ENCODE measurements at regions not wholly inside any gene's neighbourhood (a gene's known extent, or its start where the extent isn't known, plus 50 kb on each side); places are given as distances from the start of the nearest gene placed in this dataset.

DNA sequence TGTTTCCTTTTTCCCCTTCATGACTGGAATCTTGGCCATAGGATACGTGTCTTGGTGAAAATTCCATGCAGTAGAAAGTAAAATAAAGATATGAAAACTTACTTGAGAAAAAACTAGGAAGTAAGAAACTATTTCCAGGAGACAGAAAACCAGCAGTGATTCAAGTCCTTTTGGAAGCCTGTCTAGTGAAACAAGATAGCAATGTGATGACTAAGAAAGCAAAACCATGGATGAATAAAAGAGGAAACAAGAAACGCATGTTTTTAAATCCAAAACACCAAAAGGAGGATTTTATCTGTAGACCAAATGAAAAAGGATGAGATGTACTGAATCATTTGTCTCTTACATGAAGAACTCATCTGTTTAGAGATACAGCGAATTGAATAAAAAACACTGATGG is 1430.0 kb downstream of the ARAP2 start:
- Histone ChIP-seq H3F3A (ENCODE audit: insufficient read depth, low read length) (no peaks in the 10 kb centered on the region), H4K20me1 (ENCODE audit: insufficient read depth, low read length) (no peaks in the 10 kb centered on the region), H3K9me2 (ENCODE audit: low read depth, low read length) (no peaks in the 10 kb centered on the region), H3K27ac (ENCODE audit: low read depth, low read length, poor library complexity, severe bottlenecking) (no peak overlapping the region), H2AFZ (ENCODE audit: low read length) (no peak overlapping the region), H3K79me2 (ENCODE audit: insufficient read depth, low read length) (no peaks in the 10 kb centered on the region), H3K9me3 (ENCODE audit: low read length) (no peaks in the 10 kb centered on the region), H3K9ac (ENCODE audit: low read length) (no peak overlapping the region), H3K36me3 (ENCODE audit: insufficient read depth, low read length) (no peaks in the 10 kb centered on the region), H3K4me3 (ENCODE audit: low read depth, low read length, poor library complexity, severe bottlenecking) (no peak overlapping the region), H3K4me2 (ENCODE audit: low read length) (no peak overlapping the region), H3K27me3 (ENCODE audit: insufficient read depth, low read length) (no peaks in the 10 kb centered on the region), H3K4me1 (ENCODE audit: insufficient read depth, low read length, severe bottlenecking) (no peaks in the 10 kb centered on the region)
- TF ChIP-seq EZH2 (IDR thresholded peaks at IDR 0.05; ENCODE audit: borderline replicate concordance, low read length) = no peak
- no peak for TF ChIP-seq CTCF (IDR thresholded peaks at IDR 0.05; ENCODE audit: low read length)

GRCh38 chr4:34824515-34824914 is 1419.8 kb downstream of the ARAP2 start:
- no peak overlapping the region for H2AFZ ChIP-seq (ENCODE audit: low read length)
- H3K9me2 ChIP-seq (ENCODE audit: low read depth, low read length) = no peaks in the 10 kb centered on the region
- H3K4me3 ChIP-seq (ENCODE audit: low read depth, low read length, poor library complexity, severe bottlenecking) = no peak overlapping the region
- H3K27ac ChIP-seq (ENCODE audit: low read depth, low read length, poor library complexity, severe bottlenecking) = no peak overlapping the region
- no peaks in the 10 kb centered on the region for H3K9me3 ChIP-seq (ENCODE audit: low read length)
- no peak overlapping the region for H3K4me2 ChIP-seq (ENCODE audit: low read length)
- no peak overlapping the region for H3K9ac ChIP-seq (ENCODE audit: low read length)
- H3K79me2 ChIP-seq (ENCODE audit: insufficient read depth, low read length) = no peaks in the 10 kb centered on the region
- no peak for TF ChIP-seq CTCF (IDR thresholded peaks at IDR 0.05; ENCODE audit: low read length)
- no peak for TF ChIP-seq EZH2 (IDR thresholded peaks at IDR 0.05; ENCODE audit: borderline replicate concordance, low read length)
- H4K20me1 ChIP-seq (ENCODE audit: insufficient read depth, low read length) = no peaks in the 10 kb centered on the region
- H3F3A ChIP-seq (ENCODE audit: insufficient read depth, low read length) = no peaks in the 10 kb centered on the region
- no peaks in the 10 kb centered on the region for H3K4me1 ChIP-seq (ENCODE audit: insufficient read depth, low read length, severe bottlenecking)
- H3K36me3 ChIP-seq (ENCODE audit: insufficient read depth, low read length) = no peaks in the 10 kb centered on the region
- no peaks in the 10 kb centered on the region for H3K27me3 ChIP-seq (ENCODE audit: insufficient read depth, low read length)

- Histone ChIP-seq H3F3A (ENCODE audit: insufficient read depth, low read length) (no peaks in the 10 kb centered on the region), H3K4me3 (ENCODE audit: low read depth, low read length, poor library complexity, severe bottlenecking) (no peak overlapping the region), H3K4me2 (ENCODE audit: low read length) (no peak overlapping the region), H2AFZ (ENCODE audit: low read length) (no peak overlapping the region), H4K20me1 (ENCODE audit: insufficient read depth, low read length) (no peaks in the 10 kb centered on the region), H3K4me1 (ENCODE audit: insufficient read depth, low read length, severe bottlenecking) (no peaks in the 10 kb centered on the region), H3K9me3 (ENCODE audit: low read length) (no peaks in the 10 kb centered on the region), H3K27me3 (ENCODE audit: insufficient read depth, low read length) (no peaks in the 10 kb centered on the region), H3K79me2 (ENCODE audit: insufficient read depth, low read length) (no peaks in the 10 kb centered on the region), H3K9me2 (ENCODE audit: low read depth, low read length) (no peaks in the 10 kb centered on the region), H3K9ac (ENCODE audit: low read length) (no peak overlapping the region), H3K27ac (ENCODE audit: low read depth, low read length, poor library complexity, severe bottlenecking) (no peak overlapping the region), H3K36me3 (ENCODE audit: insufficient read depth, low read length) (no peaks in the 10 kb centered on the region)
- no peak for TF ChIP-seq CTCF (IDR thresholded peaks at IDR 0.05; ENCODE audit: low read length)
- no peak for TF ChIP-seq EZH2 (IDR thresholded peaks at IDR 0.05; ENCODE audit: borderline replicate concordance, low read length)
These were observed 1417.7 kb downstream of the ARAP2 start for GRCh38 chr4:34826660-34827059.

All from OCI-LY1 (cell line).